ENCODE measurements at regions not wholly inside any gene's neighbourhood (a gene's known extent, or its start where the extent isn't known, plus 50 kb on each side); places are given as distances from the start of the nearest gene placed in this dataset.

DNA sequence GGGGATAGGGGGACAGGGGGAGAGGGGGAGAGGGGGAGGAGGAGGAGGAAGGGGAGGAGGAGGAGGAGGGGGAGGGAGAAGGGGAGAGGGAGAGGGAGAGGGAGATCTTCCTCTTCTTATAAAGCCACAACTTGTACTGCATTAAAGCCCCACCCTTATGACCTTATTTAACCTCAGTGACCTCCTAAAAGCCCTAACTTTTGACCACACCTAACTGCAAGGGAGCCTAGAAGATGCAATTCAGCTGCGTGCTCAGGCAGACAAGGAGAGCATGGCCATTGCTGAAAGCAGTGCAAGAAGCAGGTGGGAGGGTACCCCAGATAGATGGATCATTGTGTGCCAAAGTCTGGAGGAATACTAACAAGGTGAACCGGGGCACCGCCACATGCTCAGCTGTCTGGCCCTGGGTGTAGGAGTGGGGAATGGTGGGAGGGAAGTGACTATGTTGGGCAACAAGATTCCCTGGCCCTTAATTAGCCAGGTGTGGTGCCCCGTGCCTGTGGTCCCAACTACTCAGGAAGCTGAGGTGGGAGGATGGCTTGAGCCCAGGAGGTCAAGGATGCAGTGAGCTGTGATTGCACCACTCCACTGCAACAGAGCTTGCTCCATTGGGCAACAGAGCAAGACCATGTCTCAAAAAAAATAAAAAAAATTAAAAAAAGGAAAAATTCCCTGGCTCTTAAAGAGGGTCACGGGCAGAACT is 125.4 kb upstream of the BOD1 start:
- no peak for DNase-seq (ENCODE audit: low spot score)

DNA sequence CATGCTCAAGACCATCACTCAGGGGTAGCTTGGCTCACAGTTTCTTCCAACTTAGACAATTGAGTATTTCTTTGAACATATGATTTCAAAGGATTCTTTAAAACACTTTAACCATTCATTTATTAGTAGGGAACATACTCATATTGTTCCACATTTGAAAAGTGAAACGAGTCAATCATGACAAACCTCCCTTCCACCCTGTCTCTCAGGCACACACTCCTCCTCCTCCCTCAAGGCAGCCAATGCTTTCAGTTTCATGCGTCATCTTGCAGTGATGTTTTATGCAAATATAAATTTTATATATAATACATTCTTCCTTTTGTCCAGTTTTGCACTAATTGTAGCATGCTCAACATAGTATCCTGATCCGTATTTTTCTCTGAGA is 126.0 kb upstream of the BOD1 start:
- no peak for DNase-seq (ENCODE audit: low spot score)

DNA sequence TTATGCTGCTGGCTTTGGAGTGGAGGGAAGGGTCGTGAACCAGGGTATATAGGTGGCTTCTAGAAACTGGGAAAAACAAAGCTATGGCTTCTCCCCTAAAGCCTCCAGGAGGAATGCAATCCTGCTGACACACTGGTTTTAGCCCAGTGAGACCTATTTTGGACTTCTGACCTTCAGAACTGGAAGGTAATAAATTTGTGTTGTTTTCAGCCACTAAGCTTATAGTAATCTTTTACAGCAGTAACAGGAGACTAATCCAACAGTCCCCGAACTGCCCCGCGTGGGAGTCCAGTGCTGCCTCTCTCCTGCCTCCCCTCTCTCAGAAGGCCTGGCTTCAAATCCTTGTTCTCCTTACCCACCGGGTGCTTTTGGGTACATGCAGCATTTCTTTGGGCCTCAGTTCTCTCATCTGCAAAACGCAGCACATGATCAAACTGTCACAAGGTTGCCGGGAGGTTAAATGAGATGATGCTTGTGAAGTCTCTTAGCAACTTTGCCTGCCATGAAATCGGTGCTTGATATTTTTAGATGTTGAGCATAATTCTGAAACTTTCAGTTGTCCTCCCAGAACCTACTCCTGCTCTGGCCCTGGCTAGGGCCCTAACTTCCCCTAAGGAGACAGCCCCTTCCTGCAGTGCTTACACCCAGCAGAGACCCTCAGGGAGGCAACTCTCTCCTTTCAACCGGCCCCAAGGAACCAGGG is 127.3 kb upstream of the BOD1 start:
- DNase-seq (ENCODE audit: low spot score) = no peak

DNA sequence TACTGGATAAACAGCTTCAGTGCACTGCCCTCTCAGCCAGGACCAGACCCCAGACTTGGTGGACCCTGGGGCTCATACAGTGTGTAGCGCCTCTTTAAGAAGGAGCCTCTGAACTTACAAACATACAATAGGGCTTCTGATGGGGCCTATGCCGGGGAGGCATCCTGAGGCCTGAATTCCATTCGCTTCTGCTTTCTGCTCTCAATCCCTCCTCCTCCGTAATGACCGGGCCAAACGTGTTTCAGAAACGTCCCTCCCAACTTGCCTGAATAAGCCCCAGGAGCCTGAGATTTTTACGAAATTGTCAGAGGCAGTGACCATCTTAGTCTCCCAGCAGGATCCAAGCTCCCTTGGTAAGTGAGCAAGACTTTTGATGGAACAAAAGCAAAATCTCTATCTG is 128.1 kb upstream of the BOD1 start:
- no peak for DNase-seq (ENCODE audit: low spot score)

DNA sequence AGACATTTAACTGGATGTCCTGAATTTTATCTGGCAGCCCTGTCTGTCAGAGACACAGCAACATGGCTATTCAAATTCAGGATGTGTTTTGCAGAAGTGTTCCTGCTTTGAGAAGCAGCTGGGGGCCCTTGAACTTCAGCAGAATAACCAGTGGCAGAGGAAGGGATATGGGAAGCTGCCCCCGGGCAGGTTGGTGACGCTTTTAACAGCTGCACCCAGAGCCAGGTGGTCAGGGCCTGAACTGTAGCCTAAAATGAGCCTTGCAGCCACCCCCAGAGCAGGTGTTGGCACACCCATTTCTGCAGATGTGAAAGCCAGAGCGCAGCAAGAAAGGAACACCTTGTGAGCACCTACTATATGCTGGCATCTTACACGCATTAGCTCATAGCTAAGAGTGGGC is 128.7 kb upstream of the BOD1 start:
- no peak for DNase-seq (ENCODE audit: low spot score)

DNA sequence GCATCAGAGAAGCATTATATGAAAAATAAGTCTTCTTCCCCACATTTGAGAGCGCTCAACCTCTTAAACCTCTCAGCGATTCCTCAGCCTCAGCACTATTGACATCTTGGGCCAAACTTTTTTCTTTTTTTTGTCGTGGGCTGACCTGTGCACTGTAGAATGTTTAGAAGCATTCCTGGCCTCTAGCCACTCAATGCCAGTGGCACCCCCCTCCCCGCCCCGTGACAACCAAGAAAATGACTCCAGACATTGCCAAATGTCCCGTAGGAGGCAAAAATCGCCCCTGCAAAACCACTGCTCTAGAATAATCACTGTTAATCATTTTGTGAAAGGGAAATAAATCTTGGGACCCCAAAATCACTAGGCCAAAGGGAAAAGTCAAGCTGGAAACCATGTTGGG is 129.1 kb upstream of the BOD1 start:
- DNase-seq (ENCODE audit: low spot score) = no peak

DNA sequence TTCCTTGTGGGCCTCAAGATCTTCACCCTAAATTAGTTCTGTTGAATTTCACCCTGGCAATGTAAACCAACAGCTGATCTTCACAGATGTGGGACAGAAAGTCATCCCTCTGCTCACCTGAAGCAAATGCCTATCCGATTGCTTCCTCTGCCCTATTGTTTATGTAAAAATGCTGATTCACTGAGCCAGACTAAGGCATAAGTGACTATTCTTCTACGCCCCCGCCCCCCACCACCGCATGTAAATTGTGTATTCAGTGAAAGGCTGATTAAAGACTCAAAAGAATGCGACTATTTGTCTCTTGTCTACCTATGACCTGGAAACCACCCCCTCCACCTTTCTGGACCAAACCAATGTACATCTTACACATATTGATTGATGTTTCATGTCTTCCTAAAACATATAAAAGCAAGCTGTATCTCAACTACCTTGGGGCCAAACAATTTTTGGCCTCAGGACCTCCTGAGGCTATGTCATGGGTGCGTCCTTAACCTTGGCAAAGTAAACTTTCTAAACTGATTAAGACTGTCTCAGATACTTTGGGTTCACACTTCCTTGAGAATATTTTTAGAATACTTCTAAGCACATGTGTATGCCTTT is 129.7 kb upstream of the BOD1 start:
- no peak for DNase-seq (ENCODE audit: low spot score)

DNA sequence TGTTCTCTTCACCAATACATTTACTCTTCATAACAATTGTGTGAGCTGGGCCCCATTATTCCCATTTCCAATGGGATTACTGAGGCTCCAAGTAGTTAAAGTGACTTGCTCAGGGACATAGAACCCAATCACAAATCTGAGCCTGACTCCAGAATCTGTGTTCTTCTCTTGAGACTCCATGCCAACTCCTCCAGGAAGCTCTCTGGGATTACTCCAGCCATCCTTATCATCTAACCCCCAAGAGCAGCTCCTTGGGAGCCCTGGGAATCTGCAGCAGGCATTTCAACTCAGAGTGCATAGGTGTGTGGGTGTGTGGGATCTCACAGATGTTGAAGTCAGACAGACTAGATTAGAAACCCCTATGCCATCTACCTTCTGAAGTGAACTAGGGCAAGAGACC is 131.4 kb upstream of the BOD1 start:
- no peak for DNase-seq (ENCODE audit: low spot score)

DNA sequence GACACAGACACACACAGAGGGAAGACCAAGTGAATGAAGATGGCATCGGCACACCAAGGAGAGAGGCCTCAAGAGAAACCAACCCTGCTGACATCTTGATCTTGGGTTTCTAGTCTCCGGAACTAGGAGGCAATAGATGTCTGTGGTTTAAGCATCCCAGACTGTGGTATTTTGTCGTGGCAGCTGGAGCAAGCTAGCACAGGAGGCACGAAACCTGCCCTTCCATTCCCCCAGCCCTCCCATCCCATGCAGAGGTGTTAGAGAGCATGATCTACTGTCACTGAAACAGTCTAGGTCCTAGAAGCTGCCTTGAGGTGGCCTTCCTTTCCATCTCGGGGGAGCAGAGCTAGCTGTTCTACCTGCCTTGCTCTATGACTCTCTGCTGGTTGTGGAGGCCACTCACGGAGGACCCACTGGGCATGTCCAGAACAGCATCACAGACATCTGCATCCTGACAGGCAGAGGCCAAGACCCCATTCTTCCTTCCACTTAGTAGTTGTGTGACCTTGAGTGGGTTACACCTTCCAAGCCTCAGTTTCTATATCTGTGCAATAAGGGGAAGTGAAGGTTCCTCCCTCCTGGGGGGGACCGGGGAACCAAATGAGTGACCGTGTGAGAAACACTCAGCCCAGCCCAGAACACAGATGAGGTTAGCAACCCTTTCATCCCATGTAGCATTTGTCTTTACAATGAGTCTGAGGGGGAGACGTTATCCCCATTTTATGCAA is 134.3 kb upstream of the BOD1 start:
- no peak for DNase-seq (ENCODE audit: low spot score)

DNA sequence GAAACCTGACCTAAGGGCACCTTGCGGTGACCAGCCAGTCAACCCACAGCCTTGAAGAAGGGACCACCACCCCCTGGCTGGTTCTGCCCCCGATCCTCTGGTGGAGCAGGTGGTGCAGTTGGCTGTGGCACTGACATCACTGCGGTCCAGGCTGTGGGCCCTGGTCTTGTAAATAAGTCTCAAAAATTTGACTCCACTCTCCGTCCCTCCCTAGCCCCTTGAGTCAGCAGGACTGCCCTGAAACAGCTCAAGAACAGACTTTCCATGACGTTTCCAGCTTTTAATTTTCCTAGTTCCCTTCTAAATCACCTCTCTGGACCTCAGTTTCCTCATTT is 134.8 kb upstream of the BOD1 start:
- DNase-seq (ENCODE audit: low spot score) = no peak

DNA sequence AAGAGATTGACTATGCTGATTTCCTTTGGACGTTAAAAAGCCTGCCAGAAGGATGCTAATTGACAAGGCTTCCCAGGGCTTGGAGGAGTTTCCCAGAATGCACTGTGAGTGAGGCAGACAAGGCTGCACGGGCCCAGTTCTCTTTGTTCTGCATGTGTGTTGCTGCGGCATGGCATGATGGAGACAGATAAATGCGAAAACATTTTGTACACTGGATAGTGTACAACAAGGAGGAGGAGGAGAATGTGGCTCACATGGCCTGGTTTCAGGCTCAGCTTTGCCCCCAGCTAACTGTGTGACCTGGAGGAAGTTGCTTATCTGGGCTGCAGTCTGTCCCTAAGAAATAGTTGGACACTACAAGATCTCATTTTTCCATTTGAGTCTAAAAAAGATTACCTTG is 135.5 kb upstream of the CPEB4 start:
- no peak for DNase-seq (ENCODE audit: low spot score)

DNA sequence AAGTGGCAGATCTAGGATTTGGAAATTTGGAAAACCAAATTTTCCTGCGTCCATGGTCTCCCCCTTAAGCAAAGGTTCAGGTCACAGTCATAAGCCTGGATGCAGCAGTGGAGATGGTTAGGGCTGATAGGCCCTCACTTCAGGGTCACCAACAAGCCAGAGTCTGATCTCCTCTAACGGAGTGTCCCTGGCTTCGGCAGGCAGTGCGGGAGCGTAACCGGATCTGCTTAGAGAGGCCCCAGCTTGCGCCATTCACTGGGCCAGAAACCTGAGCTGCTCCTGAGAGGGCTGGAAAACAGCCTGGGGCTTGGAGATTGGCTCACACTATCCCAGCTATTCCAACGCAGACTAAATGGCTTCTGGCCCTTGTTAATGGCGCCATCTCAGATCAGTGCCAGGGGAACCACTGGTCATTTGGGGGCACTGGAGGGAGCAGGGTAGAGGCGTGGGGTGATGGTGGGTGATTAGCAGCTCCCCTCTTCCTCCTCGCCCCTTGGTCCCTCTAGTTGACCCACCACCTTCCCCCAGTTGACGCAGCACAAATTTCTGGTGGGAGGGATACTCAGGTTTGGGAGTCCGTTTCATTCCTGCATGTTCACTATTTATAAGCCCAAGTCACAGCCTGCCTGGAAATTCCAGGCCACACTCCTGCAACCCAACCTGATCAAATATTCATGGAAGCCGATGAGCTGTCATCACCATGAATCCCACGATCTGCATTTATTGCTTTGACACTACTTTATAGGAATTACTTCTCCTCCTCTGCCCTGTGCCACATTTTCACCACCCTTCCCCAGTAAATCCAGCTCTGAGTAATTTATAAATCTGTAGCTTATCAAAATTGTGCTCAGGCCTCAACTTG is 134.6 kb upstream of the CPEB4 start:
- DNase-seq (ENCODE audit: low spot score) = no peak

DNA sequence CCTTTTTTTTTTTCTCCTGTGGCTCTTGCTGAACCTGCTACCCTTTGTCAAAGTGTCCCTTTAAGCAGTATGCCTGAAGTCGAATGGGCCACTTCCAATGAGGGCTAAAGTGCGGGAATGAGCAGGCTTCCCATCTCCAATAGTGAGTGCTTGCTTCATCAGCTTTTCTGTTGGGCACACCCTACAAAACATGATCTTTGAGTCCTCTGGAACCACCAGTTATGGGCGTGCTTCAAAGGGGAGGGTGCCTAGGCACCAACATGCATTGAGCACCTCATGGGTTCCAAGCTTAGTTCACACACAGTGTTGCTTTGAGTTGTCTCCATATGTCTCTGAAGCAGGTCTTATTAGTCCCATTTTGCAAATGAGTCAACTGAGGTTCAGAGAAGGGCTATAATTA is 132.8 kb upstream of the CPEB4 start:
- no peak for DNase-seq (ENCODE audit: low spot score)

DNA sequence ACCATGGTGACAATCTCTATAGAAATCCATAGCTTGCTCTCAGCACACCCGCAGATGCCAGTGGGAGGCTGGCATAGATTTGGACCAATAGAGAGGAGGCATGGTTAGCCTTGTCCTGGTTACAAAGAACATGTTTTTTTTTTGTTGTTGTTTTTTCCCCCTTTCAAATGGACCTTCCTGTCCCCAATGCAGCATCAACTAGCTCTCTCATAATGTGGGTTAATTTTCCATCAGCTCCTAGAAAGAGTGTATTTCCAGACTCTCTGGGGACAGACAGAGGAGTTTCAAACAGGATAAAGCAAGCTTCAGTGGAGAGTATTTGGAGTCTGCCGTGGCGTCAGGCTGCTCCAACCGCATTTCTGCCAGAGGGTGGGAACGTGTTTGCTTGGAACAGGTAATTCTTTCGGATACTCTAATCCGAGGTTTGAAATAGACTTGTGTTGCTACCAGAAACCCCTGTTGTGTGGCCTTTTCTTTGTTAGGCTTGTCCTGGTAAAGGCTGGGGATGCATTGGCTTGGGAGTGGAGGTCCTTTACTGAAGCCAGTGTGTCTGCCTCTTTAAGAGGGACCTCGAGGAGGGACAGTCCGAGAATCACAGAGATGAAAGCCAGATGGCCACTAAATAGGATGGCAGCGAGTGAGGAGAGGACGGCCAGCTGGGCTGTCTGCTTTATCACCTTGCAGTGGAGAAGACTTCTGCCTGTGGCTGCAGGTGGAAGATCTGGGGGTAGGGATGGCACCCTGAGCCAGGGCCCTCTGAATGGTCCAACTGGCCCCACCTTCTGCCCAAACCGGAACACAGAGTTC is 130.5 kb upstream of the CPEB4 start:
- no peak for DNase-seq (ENCODE audit: low spot score)

DNA sequence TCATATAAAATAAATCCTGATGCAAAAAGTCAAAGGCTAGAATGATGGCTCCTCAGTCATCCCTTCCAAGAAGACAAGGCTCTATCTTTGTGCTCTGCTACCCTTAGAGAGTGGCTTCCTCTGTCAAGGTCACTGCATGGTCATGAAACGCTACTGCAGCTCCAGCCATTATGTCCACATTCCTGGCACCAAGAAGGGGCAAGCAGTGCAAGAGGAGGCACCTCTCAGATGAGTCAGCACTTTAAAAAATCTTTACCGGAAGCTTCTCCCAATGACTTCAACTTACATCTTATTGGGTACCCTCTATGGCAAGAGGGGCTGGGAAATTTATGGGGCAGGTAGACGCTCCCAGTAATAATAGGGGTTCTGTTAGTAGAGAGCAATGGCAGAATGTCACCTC is 129.5 kb upstream of the CPEB4 start:
- DNase-seq (ENCODE audit: low spot score) = no peak

DNA sequence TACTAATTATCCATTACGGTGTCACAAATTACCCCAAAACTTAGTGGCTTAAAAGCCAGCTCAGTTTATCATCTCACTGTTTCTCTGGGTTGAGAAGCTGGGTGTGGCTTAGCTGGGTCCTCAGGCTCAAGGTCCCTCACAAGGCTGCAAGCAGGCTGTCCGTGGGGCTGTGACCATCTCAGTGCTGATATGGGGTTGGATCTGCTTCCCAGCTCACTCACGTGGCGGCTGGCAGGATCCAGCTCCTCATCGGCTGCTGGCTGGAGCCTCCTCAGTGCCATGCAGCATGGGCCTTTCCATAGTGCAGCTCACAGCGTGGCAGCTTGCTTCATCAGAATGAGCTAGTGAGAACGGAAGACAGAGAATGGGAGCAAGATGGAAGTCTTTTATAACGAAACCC is 128.5 kb upstream of the CPEB4 start:
- no peak for DNase-seq (ENCODE audit: low spot score)

DNA sequence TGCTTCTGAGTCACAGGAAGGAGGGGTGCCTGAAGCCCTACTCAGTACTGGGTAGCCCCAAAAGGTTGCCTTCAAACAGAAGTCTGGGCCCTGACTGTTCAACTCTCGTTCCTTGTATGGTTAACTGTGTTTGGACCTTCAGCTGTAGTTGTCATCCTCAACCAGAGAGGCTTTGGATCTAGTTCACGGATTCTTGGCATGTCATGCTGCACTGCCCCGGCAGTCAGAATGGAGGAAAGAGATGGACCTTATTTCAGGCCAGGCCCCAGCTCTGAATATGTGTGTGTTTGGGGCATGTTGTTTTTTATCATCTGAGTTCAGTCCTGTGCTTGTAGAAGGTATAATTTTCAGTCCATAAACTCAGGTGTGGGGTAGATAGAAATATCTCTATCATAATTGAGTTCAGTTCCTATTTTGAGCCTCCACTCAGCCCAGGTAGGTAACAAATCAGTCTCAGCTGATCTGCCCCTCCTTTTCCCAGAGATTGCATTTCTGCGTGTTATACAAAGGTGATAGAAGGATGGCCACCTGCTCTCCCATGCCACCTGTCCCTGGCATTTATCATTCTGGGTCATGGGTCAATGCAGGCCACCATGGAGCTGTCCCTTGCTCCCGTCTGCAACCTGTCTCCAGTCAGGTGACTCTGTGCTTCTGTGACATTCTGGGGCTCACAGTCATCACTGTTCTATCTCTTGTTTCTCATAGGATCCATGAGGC is 127.5 kb upstream of the CPEB4 start:
- no peak for DNase-seq (ENCODE audit: low spot score)

DNA sequence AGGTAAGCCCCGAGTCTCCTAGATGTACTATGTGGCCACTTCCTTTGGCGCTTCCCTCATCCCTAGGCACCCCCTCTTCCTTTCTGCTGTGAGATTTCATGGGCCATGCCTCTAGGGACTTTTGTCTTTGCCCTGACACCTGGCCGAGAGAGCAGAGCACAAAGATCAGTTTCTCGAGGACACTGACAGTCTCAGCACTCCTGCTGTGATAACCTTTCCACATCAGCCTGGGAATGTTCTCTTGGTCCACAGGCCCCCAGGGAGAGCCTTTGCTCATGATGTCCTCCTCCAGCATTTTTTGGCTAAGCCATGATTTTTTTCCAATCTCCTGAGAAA is 127.0 kb upstream of the CPEB4 start:
- DNase-seq (ENCODE audit: low spot score) = no peak

DNA sequence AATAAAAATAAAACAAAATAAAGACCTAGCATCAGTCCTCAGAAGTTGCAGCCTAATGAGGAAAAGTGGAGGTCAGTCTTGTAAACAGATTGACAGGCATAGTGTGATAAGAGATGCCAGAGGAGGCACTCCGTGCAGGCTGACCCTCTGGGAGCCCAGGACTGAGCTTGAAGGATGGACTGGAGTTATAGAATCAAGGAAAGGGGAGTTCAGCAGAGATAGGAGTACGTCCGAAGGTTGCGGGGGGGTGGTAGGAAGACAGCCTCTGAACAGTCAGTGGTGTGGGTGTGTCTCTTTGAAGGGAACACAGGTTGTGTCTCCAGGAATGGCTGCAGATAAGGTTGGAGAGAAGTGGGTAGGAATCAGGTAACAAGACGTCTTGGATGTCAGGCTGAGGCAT is 126.1 kb upstream of the CPEB4 start:
- DNase-seq (ENCODE audit: low spot score) = no peak

DNA sequence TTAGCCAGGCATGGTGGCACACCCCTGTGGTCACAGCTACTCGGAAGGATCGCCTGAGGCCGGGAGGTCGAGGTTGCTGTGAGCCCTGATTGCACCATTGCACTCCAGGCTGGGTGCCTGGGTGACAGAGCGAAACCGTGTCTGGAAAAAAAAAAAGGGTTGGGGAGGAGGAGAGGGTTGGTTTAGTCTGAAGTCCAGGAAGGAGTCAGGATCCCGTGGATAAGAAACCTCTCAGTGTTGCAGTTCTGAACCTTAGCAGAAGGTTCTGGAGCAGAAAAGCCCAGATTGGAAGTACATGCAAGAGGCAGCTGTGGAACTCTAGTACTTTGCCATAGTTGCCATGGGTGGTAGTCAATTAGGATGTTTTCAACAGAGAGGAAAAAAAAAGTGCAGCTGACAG is 125.2 kb upstream of the CPEB4 start:
- no peak for DNase-seq (ENCODE audit: low spot score)

Measured in HT-29 (cell line).